NCI-H526 treated with DMSO at 0.1 percent for 48 hours (cell line): ENCODE measurements at regions not wholly inside any gene's neighbourhood (a gene's known extent, or its start where the extent isn't known, plus 50 kb on each side); places are given as distances from the start of the nearest gene placed in this dataset.
A peak's percentile ranks its signal among the peaks of the same experiment; 100 is the strongest.
"Not testable (repeated sequence)": the region's sequence is repeated elsewhere in the genome, so short reads cannot be mapped to it uniquely, and the experiment has no call there.

Experiments used
- DNase-seq: peaks from one replicate; lab custom pipeline; 2025; lab: John Stamatoyannopoulos, UW

DNA sequence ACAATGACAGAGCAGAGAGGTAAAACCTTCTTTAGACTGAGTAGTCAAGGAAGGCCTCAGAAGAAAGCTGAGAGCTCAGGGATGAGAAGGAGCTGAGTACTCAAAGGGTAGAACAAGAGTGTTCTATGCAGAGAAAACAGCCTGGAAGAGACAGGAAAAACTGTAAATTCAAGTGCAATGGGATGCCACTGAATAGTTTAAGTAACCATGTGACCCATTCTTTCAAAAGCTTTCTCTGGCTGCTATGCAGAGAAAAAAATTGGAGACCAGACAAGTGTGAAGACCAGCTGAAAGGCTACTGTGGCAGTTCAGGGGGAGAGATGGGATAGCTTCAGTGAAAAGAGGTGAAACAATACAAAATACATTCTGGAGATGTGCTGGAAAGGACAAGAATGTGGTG, 61.3 kb upstream of the RNF38 start:
- DNase-seq = no peak

DNA sequence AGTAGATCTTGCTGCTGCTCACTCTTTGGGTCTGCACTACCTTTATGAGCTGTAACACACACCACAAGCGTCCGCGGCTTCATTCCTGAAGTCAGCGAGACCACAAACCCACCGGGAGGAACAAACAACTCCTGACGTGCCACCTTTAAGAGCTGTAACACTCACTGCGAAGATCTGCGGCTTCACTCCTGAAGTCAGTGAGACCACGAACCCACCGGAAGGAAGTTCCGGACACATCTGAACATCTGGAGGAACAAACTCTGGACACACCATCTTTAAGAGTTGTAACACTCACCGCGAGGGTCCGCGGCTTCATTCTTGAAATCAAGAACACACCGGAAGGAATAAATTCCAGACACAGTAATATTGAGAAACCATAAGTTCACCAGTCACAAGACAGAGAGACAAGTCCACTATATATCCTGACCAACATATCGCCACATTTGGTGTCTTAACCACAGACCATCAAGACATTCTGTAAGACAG, 58.4 kb upstream of the RNF38 start:
- DNase-seq = not testable (repeated sequence)

GRCh38 chr9:36457836-36458429, 57.9 kb upstream of the RNF38 start:
- DNase-seq = no peak

DNA sequence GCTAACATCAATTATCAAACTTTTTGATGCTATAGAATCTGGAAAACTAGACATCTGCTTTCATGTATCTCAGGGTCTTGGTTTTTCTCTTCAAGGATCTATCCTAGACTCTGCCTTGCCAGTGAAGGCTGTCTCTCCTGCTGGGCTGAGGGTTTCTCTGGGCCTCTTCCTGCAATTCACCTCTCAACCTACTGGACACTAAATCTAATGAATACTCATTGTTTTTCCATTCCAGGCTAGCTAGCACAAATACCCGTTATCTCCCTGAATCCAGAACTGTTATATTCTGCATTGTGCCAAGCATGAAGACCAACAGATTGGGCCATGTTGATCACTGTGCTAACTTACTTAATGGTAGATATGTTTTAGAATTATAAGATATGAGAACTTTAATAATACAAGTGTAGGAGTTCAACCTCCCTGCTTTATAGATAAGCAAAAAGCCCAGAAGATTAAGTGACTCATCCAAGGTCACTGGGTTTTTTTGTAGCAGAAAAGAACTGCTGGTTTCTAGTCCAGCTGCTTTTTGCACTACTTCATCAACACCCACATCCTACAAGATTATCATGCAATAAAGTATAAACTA, 56.5 kb upstream of the RNF38 start:
- DNase-seq = no peak

GRCh38 chr9:36451949-36452348, 51.9 kb upstream of the RNF38 start:
- DNase-seq = no peak

DNA sequence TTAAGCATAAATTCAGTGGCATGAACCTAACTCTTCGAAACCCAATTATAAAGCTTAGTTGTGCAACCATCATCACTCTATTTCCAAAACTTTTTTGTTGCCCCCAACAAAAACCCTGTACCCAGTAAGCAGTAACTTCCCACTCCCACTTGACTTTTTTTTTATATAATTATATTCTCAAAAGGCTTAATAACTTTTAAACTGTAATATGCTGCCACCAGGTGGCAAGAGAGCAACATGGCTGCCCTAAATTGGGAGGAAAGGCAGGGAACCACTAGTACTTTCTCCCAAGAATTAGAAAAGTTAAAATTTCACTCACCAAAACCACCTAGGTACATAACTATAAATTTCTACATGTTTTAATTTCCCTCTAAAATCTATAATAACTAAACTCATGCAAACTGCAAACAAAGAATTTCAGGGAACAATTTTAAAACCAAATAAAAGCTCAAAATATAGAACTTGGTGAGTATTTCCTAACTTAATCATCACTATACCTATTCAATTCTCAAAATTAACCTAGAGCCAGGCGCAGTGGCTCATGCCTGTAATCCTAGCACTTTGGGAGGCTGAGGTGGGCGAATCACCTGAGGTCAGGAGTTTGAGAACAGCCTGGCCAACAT, 50.2 kb upstream of the RNF38 start:
- peak; percentile 13 for DNase-seq
